GM18499 (cell line): ENCODE measurements at regions not wholly inside any gene's neighbourhood (a gene's known extent, or its start where the extent isn't known, plus 50 kb on each side); places are given as distances from the start of the nearest gene placed in this dataset.

Source experiments
- ATAC-seq: cut with Tn5 transposase; IDR thresholded peaks from one replicate; pipeline ENCODE4 v1.9.1; 2021; ENCODE audit warnings: moderate number of reproducible peaks; ENCODE audit not compliant: insufficient read depth, unreplicated experiment

DNA sequence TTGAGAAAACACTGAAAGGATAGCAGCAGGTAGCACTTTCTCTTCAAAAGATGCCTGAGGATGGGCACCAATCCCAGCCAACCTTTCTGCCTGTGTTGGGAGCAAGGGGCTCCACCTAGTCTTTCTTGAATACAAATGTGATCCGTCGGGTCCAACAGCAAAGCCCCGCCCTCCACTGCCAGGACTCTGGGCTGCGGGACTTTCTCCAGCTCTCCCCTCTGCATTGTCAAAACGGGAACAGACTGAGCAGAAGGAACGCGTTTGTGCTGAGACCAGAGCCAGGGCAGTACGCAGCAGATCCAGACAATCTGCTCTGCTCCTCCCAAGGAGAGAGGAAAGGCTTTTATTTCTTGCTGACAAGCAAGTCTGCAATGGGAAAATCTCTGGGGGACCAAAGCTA, 139.7 kb downstream of the SEC61B start:
- ATAC-seq = no peak

DNA sequence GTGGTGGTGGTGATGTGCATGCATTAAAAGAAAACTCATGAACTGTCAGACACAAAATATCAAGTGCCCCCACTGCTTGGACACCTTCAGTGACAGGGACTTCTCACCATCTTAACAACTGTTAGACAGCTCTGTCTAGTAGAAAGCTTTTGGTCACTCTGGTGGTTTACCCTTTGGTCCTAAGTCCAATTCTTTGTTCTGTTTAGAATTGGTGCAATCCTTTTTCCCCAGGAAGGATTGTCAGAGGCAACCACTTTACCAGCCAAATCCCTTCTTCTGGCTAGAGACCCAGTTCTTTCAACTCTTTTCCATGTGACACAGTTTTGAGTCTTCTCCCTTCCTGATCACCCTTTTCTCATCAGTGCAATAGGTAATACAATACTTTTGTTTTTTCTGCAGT, 140.2 kb downstream of the SEC61B start:
- ATAC-seq = no peak

DNA sequence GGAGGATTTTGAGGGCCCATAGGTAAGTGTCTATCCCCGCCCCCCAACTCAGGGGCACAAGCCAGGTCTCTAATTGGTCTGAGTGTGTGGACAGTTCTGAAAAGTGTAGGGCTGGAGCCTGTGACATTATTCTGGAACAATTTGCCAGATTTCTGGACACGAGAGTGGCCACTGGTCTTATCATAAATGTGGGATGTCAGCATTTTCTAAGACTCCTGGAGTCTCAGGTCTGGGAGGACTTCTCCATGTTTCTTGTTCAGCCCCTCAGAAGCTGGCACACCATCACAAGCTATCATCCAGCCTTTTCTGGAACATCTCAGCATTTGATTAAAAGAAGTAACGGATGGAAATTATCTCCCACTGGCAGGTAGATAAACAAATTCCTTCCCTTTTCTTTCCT, 141.4 kb downstream of the SEC61B start:
- ATAC-seq = no peak

DNA sequence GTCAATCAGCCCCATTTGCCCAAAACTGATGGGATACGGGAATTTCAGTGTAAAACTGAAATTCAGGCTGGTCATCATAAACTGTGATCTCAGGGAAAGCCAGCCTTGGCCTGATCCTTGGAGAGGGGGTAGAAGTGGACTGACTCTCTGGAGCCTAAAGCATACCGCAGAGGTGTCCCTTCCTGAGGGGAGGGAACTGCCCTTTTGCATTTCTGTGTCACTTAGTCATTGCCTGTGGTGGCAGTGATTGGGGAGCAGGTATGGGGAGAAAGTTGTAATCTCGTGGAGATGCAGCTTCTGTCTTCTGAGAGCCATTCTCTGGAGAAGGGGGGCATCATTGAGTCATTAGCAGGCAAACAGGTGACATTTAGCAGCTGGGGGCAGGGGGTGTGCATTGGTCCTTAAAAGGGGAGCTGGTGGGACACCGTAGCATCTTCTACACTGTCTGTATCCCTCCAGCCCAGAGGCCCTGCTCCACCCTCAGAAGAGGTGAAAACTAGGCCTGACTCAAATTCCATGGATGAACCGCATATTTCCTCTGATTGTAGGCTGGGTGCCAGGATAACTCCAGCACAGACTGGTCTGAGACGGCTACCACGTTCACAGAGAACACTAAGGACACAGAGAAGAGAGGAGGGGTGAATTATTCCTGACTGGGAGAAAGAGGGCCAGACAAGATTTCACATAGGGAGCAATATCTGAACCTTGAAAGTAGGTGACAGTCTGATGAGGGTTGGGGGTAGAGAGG, 143.3 kb downstream of the SEC61B start:
- ATAC-seq = no peak

DNA sequence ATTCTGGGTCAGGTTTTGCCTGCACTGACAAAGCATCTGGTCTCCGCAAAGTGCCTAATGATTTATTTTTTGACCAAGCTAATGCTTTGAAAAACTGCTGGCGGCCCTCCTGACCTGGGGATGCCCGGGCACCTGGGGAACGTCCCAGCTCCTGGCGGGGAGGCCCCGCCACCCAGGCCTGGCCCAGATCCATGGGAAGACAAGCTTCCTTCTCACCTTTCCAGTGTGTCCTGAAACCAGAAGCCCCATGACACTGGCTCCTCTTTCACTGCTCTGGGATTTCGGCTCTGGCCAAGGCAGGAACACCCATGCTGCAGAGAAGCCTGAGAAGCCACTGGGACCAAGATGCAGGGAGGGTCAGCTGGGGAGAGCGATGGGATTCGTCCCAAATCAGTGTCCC, 144.1 kb downstream of the SEC61B start:
- ATAC-seq = no peak

DNA sequence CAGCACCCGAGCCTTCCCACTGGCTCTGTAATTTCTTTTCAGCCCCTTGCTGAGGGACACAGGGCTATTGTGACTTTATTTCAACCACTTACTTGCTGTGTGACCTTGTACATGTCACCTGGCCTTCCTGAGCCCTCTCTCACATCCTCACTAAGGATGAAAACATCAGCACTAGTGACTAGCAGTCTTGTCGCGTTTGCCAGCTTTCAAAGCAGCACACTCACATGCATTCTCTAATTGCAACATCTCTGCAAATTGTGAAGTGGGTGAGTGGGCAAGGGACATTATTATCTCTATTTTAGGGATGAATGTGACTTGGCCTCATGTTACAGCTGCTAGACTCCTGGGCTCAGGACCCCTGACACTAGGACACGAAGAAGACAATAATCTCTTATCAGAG, 144.5 kb downstream of the SEC61B start:
- ATAC-seq = no peak

DNA sequence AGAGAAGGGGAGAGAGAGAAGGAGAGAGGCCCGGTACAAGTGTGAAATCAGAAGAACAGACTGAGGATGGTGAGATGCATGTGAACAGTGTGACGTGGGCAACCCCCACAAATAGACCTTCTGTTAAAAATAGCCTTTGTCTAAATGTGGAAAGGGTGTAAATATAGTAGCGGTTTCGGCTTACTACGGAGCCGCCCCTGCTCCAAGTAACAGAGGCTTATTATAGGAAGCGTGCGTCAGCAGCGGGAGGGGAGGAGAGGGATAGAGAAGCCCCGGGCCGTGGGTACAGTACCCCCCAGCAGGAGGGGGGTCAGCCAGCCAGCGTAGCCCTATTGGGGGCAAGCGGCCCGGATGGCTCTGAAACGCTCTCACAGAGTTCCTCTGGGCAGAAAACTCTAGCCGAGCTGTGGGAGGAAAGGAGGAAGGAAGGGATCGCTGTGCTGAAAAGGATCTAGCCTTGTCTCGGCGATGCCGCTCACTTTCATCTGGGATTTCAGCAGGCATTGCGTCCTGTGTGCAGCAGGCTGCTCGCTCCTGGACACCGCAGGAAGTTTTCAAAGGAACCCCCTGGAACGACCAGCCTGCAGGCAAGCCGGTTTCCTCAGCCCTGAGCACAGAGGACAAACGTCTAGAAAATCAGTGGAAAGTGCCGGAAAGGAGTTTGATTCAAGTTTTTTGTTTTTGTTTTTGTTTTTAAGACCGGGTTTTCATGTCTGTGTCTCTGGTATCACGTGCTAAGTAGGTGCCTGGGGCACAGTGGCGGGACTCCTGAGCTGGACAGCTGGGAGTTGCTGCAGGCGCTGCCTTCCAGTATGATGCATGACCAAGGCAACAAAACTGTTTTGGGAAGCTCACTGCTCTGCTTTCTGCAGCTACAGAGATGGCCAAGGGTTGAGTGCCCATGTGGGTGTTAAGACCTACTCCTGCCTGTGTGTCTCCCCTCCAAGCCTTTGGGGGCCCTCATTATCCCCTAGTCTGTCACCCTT, 146.6 kb downstream of the SEC61B start:
- no peak for ATAC-seq

DNA sequence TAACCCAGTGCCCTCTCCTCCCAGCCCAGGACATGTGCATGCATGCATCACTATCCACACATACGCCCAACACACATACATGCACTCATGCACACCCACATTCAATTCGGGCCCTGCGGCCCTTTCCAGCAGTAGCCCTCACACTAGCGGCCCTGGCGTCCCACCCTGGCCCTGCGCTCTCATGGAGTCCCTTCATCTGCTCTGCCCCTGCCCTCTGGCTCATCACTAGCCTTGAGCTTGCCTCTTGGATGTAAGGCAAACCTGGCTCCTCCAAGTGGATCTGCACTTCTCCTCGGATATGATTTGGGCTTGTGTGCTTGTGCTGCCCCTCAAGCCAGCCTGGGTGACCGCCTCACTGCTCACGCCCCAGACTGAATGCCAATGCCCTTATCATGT, 147.2 kb downstream of the SEC61B start:
- no peak for ATAC-seq

DNA sequence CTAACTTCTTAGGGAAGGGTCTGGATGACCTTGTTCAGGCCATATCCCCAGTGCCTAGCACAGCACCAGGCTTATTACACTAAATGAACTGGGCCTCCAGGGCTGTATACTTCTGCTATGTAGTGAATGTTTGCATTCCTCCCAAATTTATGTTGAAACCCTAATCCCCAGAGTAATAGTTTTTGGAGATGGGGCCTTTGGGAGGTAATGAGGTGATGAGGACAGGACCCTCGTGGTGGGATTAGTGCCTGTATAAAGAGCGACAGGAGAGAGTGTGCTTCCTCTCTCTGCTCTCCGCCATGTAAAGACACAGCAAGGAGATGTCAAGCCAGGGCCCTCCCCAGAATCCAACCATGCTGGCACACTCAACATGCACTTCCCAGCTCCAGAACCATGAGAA, 148.3 kb downstream of the SEC61B start:
- ATAC-seq = no peak

DNA sequence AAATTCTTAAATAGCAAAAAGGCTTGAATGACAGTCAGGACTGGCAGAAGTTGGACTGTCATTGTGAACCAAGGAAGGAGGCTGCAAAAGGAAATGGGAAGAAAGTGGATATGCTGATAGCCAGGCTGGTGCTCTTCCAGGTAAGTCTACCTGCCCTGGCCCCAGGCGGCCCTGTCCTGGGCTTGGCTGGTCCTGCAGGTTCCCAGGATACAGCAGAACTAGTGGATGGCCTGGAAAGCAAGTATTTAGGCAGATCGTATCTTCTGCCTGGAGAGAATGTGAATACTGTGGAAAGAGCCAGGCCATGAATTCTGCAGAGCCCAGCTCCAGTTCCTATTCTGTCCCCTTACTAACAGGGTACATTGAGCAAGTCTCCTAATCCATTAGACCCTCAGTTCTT, 149.3 kb downstream of the SEC61B start:
- ATAC-seq = no peak

DNA sequence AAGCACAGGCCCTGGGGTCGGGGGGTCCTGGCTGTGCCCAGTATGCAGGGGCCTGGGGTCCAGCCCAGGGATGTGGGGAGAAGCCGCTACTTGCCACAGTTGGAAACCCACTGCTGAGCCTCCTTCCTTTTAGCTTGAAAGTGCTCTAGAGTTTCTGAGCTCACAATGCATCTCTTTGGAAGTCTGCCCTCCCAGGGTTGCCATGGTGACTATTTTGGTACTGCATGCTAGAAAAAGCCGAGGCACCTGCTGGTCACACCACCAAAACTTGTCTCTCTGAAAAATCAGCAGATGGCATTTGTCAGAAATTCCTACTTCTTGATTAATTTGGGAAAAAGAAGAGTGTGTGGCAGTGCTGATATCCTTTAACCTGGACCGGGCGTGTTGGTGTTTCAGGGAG, 151.8 kb downstream of the SEC61B start:
- ATAC-seq = no peak

DNA sequence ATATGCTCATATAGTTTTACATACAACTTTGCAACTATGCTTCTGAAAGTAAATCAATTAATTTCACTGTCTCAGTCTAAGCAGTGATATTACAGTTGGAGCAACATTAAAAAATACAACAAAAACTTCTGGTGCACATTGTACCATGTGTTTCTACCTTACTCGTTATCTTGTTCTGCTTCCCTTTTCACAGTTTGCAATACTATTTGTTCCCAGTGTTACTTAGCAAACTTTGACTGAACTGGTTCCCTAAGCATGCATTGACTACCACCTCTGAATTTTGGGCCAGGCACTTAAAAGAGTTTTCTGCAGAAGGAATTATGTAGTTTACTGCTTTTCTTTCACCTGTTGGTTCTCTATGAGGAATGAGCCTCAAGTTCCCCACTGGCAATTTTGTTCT, 152.7 kb downstream of the SEC61B start:
- no peak for ATAC-seq

DNA sequence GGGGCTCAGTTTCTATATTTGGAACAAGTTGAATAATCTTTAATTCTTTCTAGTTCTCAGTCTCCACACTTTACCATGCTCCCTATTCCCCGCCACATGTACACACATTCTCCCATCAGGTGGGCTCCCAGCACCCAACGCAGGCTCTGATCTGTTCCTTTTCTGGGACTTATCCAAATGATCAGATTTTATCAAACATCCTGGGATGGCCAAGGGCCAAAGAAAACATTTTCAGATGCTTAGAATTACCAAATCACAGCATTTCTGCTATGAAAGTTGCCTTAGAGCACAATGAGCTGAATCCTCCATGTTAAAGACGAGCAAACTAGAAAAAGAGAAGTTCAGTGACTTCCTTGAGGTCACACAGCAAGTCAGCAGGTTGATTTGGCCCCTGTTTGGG, 153.4 kb downstream of the SEC61B start:
- ATAC-seq = no peak

DNA sequence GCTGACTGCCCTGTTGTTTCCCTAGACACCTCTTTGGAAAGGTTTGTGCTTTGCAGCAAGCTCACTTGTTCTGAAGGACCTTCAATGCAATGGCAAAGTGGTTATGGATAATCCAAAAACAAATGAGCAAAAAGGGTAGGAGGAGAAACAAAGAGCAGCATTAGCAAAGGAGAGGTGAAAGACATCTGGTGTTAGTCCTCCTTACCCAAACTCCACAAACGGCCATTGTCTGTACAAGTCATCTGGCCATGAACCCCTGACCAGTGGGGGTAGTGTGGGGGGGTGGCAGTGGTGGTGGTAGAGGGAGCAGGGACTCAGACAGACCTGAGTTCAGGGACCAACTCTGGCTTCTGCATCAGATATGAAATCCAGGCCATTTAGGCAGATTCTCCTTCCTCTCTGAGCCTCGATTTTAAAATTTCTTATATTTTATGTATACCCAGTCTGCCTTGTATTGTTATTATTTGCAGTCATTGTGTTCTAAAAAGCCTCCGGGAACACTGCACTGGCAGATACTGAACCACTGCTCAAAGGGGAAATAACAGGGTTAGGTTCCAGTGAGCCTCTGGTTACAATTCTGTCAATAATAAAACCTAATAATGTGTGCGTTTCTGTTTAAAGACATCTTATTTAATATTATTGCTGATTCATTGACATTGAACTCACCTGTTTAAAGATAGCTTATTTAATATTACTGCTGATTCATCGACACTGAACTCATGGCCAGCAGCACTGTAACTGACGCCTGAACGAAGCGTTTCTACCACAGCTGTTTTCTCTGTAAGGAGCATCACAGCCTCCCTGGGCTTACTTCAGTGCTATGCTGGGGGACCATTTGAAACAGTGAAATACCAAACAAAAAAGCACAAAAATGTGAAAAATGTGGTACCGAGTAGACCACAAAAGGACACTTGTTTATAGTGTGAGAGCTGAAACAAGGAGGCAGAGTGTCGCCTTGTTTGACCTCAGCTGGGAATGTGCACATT, 156.0 kb downstream of the SEC61B start:
- ATAC-seq = no peak

DNA sequence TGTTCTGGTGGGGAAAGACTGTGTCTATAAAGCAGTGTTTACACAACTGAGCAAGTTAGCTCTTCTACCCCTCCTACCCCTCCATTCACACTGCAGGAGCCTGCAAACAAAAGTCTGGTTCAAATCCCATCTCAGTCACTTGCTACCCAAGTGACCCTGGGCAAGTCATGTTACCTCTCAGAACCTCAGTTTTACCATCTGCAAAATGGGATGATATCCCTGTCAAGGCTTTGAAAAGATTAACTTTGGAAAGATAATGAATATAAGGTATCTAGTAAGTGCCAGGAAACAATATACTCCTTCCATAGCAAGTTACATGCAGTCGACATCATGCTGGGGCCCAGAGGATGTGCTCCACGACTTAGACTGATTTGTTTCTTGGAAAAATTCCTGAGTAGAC, 161.5 kb downstream of the SEC61B start:
- ATAC-seq = no peak

DNA sequence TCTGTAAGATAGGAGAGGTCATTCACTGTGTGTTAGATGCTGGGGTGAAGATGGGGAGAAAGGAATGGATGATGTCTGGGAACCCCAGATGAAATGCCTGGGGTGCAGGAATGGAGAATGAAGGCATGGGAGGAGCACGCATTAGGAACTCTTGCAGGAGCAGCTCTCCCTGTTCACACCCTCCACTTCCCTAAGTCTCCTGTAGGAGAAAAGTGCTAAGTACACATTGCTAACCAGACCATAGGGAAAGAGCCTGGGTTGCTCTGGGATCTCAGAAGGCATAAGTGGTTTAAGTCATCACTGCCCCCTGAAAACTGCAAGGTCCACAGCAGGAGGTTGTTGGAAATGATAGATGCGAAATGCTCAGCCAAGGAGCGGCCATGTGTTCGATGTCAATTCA, 163.1 kb downstream of the SEC61B start:
- no peak for ATAC-seq

DNA sequence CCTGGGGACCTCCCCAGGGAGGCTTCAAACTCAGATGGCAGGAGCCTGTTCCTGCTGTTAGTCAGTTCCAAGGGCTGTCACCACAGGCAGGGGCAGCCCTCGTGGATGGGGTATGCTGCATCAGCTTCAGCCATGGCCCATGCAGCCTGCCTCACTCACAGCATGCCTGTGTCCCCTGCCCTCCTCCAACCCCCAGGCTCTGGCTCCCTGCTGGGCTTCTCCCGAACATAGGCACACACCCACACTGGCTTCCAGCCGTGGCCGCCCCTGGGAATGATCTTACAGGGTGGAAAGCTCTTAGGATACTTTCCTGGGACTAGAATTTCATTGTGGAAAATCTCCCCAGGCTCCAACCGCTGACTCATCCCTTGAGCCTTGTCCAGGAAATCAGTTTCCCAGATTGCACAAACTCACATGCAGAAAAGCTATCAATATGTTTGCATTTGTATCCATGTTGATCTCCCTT, 163.8 kb downstream of the SEC61B start:
- ATAC-seq = no peak

DNA sequence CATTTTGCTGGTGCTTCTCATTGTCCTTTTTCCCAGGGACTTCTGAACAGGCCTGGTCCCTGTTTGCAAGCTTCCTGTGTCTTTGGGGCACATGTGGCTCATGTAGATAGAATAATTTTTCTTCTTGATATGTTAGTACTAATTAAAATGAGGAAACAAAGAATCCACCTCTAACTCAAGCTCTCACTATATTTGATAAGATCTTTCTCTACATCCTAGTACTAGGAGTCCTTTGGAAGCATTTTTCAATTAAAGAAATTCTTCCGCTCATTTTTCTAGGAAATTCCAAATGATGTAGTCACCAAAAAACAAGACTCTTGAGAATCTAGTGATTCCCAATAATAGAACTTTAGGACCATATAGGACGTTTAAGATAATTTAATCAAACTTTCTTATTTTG, 165.3 kb downstream of the SEC61B start:
- no peak for ATAC-seq

DNA sequence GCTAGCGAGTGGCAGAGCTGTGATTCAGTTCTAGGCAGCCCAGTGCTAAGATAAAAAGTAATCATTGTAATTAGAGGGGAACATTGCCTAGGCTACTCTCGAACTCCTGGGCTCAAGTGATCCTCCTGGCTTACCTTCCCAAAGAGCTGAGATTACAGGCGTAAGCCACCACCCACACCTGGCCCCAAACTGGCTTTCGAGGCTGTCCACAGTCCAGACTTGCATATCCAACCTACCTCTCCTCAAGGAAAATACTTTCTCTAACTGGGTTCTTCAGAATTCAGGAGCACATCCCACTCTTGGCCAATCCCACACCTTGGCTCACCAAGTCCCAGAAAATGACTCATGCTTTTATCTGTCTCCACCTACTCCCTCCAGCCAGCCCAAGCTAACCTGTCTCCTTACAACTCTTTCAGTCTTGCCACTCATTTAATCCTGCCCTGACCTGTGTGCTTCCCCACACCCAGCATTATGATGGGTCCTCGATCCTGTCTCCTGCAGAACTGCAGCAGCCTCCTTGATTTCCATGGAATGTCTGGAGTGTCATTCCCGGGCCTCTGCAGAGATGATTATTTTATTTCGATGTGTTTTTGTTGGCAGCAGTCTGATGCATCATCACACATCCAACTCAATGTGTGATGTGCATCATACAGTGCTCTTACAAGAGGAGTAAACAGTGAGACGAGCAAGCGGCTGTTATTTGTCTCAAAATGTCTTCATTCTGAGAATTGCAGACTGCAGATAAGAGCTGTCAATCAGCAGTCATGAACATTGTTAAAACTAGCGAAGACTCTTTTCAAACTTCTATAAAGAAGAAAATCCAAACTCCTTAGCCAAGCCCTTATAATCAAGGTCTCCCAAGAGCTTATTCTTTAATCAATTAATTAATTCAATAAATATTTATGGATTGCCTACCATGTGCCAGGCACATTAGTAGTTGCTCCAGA, 167.3 kb downstream of the SEC61B start:
- no peak for ATAC-seq
